ENCODE measurements at regions not wholly inside any gene's neighbourhood (a gene's known extent, or its start where the extent isn't known, plus 50 kb on each side); places are given as distances from the start of the nearest gene placed in this dataset.
A peak's percentile ranks its signal among the peaks of the same experiment; 100 is the strongest.

GRCh38 chr2:155630760-155631159 lies 701.8 kb downstream of the NR4A2 start (continued):
- TF ChIP-seq MITF (IDR thresholded peaks at IDR 0.05) (no peak), RBM25 (IDR thresholded peaks at IDR 0.05; ENCODE audit: low read depth, low read length, severe bottlenecking) (no peak), ZBTB49 (CRISPR knock-in tag; IDR thresholded peaks at IDR 0.05; ENCODE audit: borderline replicate concordance) (no peak), KLF10 (CRISPR knock-in tag; IDR thresholded peaks at IDR 0.05) (no peak)

- Histone ChIP-seq H3K4me1 (replicated peaks in 1 of 2; ENCODE audit: control insufficient read depth in 2 of 2, insufficient read depth in 2 of 2, low read length in 2 of 2) (no peaks in the 10 kb centered on the region), H3K4me2 (ENCODE audit: insufficient read depth, low read length) (no peak overlapping the region), H3K9me1 (ENCODE audit: control insufficient read depth, insufficient read depth, low read length) (no peaks in the 10 kb centered on the region), H3K27me3 (ENCODE audit: control insufficient read depth in 2 of 2, insufficient read depth in 2 of 2, low read length in 2 of 2) (no peaks in the 10 kb centered on the region), H4K20me1 (replicated peaks; ENCODE audit: control insufficient read depth, insufficient read depth, low read length) (no peaks in the 10 kb centered on the region), H2AFZ (ENCODE audit: low read depth, low read length) (no peak overlapping the region), H3K36me3 (ENCODE audit: control insufficient read depth, insufficient read depth, low read length) (no peaks in the 10 kb centered on the region), H3K9me3 (replicated peaks; ENCODE audit: control insufficient read depth, insufficient read depth, low read depth, low read length) (no peaks in the 10 kb centered on the region), H3K79me2 (ENCODE audit: control insufficient read depth, insufficient read depth, low read length) (no peaks in the 10 kb centered on the region), H3K9ac (ENCODE audit: insufficient read depth in 1 of 2, low read depth in 2 of 2, low read length in 2 of 2) (no peak overlapping the region), H3K27ac (ENCODE audit: extremely low read depth, low read depth, low read length) (no peak overlapping the region), H3K4me3 (no peak overlapping the region)
- WGBS (ENCODE audit: insufficient coverage, low coverage, missing lambda C conversion rate), result 0% methylated on average over 1 of the region's 1 CpG
- ATAC-seq, result no peak
- DNase-seq (ENCODE audit: extremely low read depth in 1 of 4, low spot score in 3 of 4), result no peak
- intact Hi-C loops (cut with micrococcal nuclease) (no loop called here), in situ Hi-C loops (cut with MboI) (no loop called here)
- ChIA-PET POLR2A (no interaction called here), CTCF (ENCODE audit: low intra/inter-chr PET ratio) (no interaction called here)
- FAIRE-seq, result no peak
- 0 out of 2 replicates have a peak, but pooled peaks have one; percentile 11 for TF ChIP-seq MAFG (tag; conservative IDR thresholded peaks at IDR 0.05)
- no peak for TF ChIP-seq POLR2B (IDR thresholded peaks at IDR 0.05; ENCODE audit: low read depth, partially characterized antibody)
- TF ChIP-seq RFX1 (IDR thresholded peaks at IDR 0.05), result no peak
- BruUV-seq (replicated peaks), result no TSS peak
Measured at GRCh38 chr2:155622443-155622842, 710.1 kb downstream of the NR4A2 start.

Data from K562 (cell line).